Heart left ventricle (tissue), 16 donors: ENCODE measurements at regions not wholly inside any gene's neighbourhood (a gene's known extent, or its start where the extent isn't known, plus 50 kb on each side); places are given as distances from the start of the nearest gene placed in this dataset.

Source experiments
- ATAC-seq, 4 donors: fragments of 200-7000 bp; cut with Tn5 transposase; one replicate each; pipeline ENCODE4 v1.9.1; 2020 to 2022; ENCODE audit warnings: moderate library complexity in 4 of 4, mild to moderate bottlenecking in 3 of 4, moderate number of reproducible peaks in 1 of 4
- DNase-seq, 5 donors: peaks; one replicate each; pipeline ENCODE4 v3.0.0-alpha.2; 2020
- H3K27ac ChIP-seq, 12 donors: fragments of 200-600 bp; sonication (generic) in 4 of 12; one replicate each; pipeline versions ENCODE4 v1.5.0 to v1.8.0; 2016 to 2022; ENCODE audit warnings: mild to moderate bottlenecking in 2 of 12
- H3K27me3 ChIP-seq, 9 donors: fragments of 200-600 bp; sonication (generic) in 2 of 9; one replicate each; pipeline versions ENCODE4 v1.5.1 to v1.8.0; 2016 to 2022; ENCODE audit warnings: mild to moderate bottlenecking in 3 of 9
- H3K36me3 ChIP-seq, 9 donors: fragments of 200-600 bp; sonication (generic) in 2 of 9; one replicate each; pipeline versions ENCODE4 v1.5.0 to v1.8.0; 2018 to 2022; ENCODE audit warnings: mild to moderate bottlenecking in 2 of 9
- H3K4me1 ChIP-seq, 12 donors: fragments of 200-600 bp; sonication (generic) in 4 of 12; one replicate each; pipeline versions ENCODE4 v1.5.0 to v1.8.0; 2016 to 2022; ENCODE audit warnings: mild to moderate bottlenecking in 3 of 12
- H3K4me3 ChIP-seq, 12 donors: fragments of 200-600 bp; sonication (generic) in 4 of 12; one replicate each; pipeline versions ENCODE4 v1.5.0 to v1.8.0; 2017 to 2022; ENCODE audit warnings: mild to moderate bottlenecking in 9 of 12, moderate library complexity in 4 of 12
- H3K9me3 ChIP-seq, 12 donors: fragments of 200-600 bp; sonication (generic) in 4 of 12; one replicate each; pipeline versions ENCODE4 v1.5.0 to v1.8.0; 2016 to 2022; ENCODE audit warnings: mild to moderate bottlenecking in 1 of 12
- POLR2A ChIP-seq, 2 donors: fragments of 450-650 bp; IDR thresholded peaks; one replicate each; pipeline ENCODE4 v1.6.1; 2017; ENCODE audit warnings: antibody characterized with exemption in 2 of 2, mild to moderate bottlenecking in 2 of 2, moderate library complexity in 2 of 2
- WGBS, 4 donors: extraction: QIAGEN DNeasy Blood & Tissue Kit in 2 of 4; methylation state at CpG; one replicate each; pipeline versions ENCODE4 v1.1.5 to v1.1.7; 2013 to 2018; 5-methylcytosine and 5-hydroxymethylcytosine counted together
- intact Hi-C, 10 donors: fragments of 100-400 bp; cut with DNase I; formaldehyde crosslinking; loops; one replicate each; pipeline versions ENCODE4 v1.11.1 to v1.14.2; 2022
- TF ChIP-seq, protein P1 (sequence below), 12 donors: fragments of 200-600 bp; sonication (generic) in 4 of 12; IDR thresholded peaks; one replicate each; pipeline versions ENCODE4 v1.5.0 to v1.8.0; 2018 to 2022; ENCODE audit warnings: antibody characterized with exemption in 12 of 12, mild to moderate bottlenecking in 5 of 12
- donor health status: ischemic (EF 13 %, LVEDD 7.1; RV severe dilation, severe dysfunction).
- donor health status: healthy with polysubstance abuse.
- donor health status: DM: no; HTN: yes; CAD: no.
- donor health status: DM: no; HTN: no; CAD: no.
- donor health status: ischemic (EF 25% LVEDD 6.9; RV normal size, moderate dysfunction).
- donor health status: ischemic (EF 25% LVEDD 5.7; RV mildly dilated, moderate dysfunction).
- donor health status: healthy.
- donor health status: DM: yes; HTN: yes; CAD: no.
- donor health status: ischemic (EF 35%, LVEDD 5.7; RV mildly dilated, moderate dysfunction).
- donor health status: nonischemic (EF 11% LVEDD 7.7; RV severe dilation, severe dysfunction).
- donor health status: DM: yes; HTN: yes; CAD: no.
- donor health status: PGD.
- donor health status: ischemic (EF 29% LVEDD 5.4; RV normal size, mild dysfunction).
- donor health status: nonischemic (EF 23%, LVEDD 6.1; RV moderate dilation, normal function).

DNA sequence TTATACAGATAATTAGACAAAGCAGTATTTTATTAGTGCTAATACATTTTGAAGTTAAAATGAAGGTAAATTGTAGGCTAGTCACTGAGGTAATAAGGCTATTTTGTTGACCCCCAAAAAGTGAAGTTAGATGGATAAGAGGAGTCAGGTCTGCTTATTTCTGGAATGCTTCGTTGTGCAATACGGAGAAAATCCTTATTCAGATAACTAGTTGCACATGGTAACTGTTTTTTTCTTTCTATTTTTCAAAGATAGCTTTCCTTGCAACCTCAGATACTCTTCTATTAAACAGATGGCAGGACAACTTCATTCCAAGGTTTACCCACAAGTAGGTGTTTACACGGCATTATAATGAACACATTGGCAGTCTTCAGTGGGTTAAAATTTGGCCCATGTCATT lies 101.1 kb downstream of the TMEM174 start:
- TF ChIP-seq POLR2A (IDR thresholded peaks at IDR 0.05) = no peak
- TF ChIP-seq, protein P1, sequence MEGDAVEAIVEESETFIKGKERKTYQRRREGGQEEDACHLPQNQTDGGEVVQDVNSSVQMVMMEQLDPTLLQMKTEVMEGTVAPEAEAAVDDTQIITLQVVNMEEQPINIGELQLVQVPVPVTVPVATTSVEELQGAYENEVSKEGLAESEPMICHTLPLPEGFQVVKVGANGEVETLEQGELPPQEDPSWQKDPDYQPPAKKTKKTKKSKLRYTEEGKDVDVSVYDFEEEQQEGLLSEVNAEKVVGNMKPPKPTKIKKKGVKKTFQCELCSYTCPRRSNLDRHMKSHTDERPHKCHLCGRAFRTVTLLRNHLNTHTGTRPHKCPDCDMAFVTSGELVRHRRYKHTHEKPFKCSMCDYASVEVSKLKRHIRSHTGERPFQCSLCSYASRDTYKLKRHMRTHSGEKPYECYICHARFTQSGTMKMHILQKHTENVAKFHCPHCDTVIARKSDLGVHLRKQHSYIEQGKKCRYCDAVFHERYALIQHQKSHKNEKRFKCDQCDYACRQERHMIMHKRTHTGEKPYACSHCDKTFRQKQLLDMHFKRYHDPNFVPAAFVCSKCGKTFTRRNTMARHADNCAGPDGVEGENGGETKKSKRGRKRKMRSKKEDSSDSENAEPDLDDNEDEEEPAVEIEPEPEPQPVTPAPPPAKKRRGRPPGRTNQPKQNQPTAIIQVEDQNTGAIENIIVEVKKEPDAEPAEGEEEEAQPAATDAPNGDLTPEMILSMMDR (IDR thresholded peaks at IDR 0.05) = no peak
- Histone ChIP-seq H3K27ac (no peak overlapping the region), H3K36me3 (no peaks in the 10 kb centered on the region), H3K27me3 (peaks cover 0 to 83% (median 20%) of the 10 kb centered on the region in 9 donors), H3K9me3 (no peaks in the 10 kb centered on the region), H3K4me1 (peaks cover 0 to 7% (median 0%) of the 10 kb centered on the region in 12 donors), H3K4me3 (no peak overlapping the region)
- intact Hi-C loops = no loop called here
- ATAC-seq (no peak), DNase-seq (no peak)
- WGBS, 4 donors = 74 to 94% (median 87%) methylated on average over 3 of the region's 3 CpGs

DNA sequence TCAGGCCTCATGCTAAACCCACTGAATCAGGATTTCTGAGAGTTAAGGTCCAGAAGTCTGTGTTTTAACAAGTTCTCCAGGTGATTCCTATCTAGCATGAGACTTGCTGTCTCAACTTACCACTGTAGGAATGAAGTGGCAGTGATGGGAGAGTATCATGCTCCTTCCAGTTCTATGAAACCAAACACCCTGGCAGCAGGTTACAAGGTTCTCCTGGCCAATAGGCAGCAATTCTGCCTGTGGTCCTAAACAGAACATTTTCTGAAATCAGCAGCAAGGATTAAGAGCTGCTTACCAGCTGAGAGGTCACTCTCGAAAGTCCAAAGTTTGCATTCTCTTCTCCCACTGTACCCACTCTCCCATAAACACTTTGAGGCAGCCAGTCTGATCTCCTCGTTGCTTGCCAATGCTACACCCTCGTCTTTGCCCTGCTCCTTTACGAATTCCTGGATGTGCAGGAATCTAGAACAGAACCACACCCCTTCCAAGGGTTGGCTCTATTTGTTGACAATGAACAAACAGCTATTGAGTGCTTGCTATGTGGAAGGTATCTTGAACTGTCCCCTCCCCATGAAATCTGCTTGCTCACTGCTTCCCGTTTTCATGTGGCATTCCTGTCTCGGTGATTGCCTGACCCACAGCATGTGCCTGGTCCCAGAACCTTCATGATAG lies 100.5 kb downstream of the TMEM174 start:
- no peak overlapping the region for H3K4me3 ChIP-seq
- H3K4me1 ChIP-seq = peaks cover 0 to 7% (median 0%) of the 10 kb centered on the region in 12 donors
- no peaks in the 10 kb centered on the region for H3K9me3 ChIP-seq
- intact Hi-C loops = no loop called here
- no peak overlapping the region for H3K27ac ChIP-seq
- TF ChIP-seq, protein P1 (IDR thresholded peaks at IDR 0.05) = no peak
- TF ChIP-seq POLR2A (IDR thresholded peaks at IDR 0.05) = no peak
- no peaks in the 10 kb centered on the region for H3K36me3 ChIP-seq
- H3K27me3 ChIP-seq = peaks cover 0 to 78% (median 20%) of the 10 kb centered on the region in 9 donors
- WGBS, 4 donors = 60 to 75% (median 67%) methylated on average over 6 of the region's 6 CpGs
- ATAC-seq (no peak), DNase-seq (no peak)

DNA sequence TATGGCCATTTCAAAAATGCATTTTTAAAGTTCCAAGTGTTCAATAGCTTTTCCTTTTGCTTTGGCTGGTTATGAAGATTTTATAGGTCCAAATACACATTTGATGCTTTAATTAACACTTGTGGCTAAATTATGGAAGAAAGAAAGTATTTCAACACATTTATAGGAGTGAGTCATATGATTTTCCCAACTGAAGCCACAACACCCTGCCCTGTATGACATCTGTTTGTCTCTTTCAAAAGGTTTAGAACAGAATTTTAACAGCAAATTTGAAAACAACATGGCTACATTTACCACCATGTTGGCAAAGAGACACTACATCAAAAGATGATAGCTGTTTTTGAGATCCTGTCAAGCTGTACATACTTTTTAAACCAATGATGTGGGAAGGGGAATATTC lies 99.4 kb downstream of the TMEM174 start:
- Histone ChIP-seq H3K4me3 (no peak overlapping the region), H3K4me1 (peaks cover 0 to 7% (median 0%) of the 10 kb centered on the region in 12 donors), H3K9me3 (no peaks in the 10 kb centered on the region), H3K27me3 (peaks cover 0 to 73% (median 14%) of the 10 kb centered on the region in 9 donors), H3K36me3 (no peaks in the 10 kb centered on the region), H3K27ac (no peak overlapping the region)
- intact Hi-C loops = no loop called here
- no peak for DNase-seq
- ATAC-seq = no peak
- TF ChIP-seq POLR2A (IDR thresholded peaks at IDR 0.05) = no peak
- TF ChIP-seq, protein P1 (IDR thresholded peaks at IDR 0.05) = no peak

DNA sequence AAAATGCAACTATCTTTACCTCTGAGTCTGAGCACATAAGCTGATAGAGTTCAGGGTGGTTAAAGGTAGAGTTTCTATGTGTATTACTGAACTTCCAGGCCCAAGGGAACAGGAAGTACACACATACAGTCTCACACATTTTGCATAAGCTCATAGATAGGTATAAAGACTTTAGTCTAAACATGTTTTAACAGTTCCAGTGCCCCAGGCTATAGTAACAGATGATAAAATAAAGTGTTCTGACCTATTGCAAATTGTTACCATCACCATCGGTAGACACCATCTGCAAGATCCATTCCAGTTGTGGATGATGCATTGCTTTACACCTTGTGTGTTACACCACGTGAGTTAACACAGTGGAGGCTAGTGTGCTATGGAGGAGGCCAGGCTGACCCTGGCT lies 95.8 kb downstream of the TMEM174 start:
- intact Hi-C loops = loop anchor here in 1 of 10 donors (5.0 kb wide), 1 partner anchor 637 kb away; no protein-coding TSS in a partner anchor
- Histone ChIP-seq H3K9me3 (no peaks in the 10 kb centered on the region), H3K27me3 (peaks cover 0 to 57% (median 15%) of the 10 kb centered on the region in 9 donors), H3K4me3 (no peak overlapping the region), H3K36me3 (no peaks in the 10 kb centered on the region), H3K4me1 (no peaks in the 10 kb centered on the region), H3K27ac (no peak overlapping the region)
- DNase-seq (no peak), ATAC-seq (no peak)
- TF ChIP-seq, protein P1 (IDR thresholded peaks at IDR 0.05) = no peak
- TF ChIP-seq POLR2A (IDR thresholded peaks at IDR 0.05) = no peak
- WGBS, 4 donors = 89 to 100% (median 91%) methylated on average over 2 of the region's 2 CpGs
